HPDE6-E6E7 (cell line): ENCODE measurements at regions not wholly inside any gene's neighbourhood (a gene's known extent, or its start where the extent isn't known, plus 50 kb on each side); places are given as distances from the start of the nearest gene placed in this dataset.

ENCODE experiments used
- DNase-seq: peaks from one replicate; pipeline ENCODE4 v3.0.0; 2011; ENCODE audit warnings: missing footprints; ENCODE audit errors: extremely low spot score

DNA sequence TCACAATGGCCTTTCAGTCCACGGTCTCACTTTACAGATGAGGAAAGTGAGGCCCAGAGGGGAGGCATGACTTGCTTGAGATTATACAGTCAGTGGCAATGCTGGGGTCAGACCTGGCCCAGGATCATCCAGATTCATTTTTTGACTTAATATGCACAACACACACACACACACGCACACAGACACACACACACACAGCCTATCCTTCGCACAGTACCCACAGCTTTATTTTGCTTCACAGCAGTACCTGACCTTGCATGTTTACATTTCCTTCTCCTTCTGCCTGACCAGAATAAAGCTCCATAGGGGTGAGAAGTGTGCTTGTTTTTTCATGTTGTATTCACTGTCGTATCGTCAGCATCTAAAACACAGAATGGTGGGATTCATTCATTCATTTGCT, 79.8 kb downstream of the VEGFA start:
- no peak for DNase-seq

DNA sequence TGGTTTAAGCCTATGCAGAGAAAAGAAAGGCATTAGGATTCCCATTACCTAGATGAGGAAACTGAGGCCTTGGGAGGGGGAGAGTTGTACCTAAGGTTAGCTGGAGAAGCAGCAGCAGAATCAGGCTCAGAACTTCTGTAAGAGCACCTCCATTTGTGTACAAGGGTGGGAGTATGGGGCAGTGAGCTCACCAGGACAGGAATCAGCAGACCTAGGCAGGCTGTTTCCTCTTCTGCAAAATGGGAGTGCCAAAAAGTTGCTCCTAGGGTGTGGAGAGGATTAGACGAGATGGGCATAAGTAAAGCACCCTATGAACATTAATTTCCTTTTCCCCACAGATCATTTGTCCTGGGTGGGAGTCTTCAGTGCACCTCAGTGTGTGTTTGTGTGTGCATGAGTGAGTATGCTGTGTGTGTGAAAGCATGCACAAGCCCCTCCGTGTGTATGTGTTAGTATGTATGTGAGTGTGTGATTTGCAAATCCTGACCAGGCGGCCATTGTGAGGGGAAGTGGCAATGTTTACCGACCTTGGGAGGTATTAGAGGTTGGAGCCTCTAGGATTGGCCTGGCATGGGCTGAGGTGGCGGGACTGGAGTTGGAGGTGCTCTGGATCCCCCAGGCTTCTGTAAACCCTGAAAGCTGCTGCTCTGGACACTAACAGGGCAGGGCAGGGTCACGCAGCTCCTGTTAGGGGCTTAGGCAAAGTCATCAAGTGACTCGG, 78.8 kb downstream of the VEGFA start:
- no peak for DNase-seq

DNA sequence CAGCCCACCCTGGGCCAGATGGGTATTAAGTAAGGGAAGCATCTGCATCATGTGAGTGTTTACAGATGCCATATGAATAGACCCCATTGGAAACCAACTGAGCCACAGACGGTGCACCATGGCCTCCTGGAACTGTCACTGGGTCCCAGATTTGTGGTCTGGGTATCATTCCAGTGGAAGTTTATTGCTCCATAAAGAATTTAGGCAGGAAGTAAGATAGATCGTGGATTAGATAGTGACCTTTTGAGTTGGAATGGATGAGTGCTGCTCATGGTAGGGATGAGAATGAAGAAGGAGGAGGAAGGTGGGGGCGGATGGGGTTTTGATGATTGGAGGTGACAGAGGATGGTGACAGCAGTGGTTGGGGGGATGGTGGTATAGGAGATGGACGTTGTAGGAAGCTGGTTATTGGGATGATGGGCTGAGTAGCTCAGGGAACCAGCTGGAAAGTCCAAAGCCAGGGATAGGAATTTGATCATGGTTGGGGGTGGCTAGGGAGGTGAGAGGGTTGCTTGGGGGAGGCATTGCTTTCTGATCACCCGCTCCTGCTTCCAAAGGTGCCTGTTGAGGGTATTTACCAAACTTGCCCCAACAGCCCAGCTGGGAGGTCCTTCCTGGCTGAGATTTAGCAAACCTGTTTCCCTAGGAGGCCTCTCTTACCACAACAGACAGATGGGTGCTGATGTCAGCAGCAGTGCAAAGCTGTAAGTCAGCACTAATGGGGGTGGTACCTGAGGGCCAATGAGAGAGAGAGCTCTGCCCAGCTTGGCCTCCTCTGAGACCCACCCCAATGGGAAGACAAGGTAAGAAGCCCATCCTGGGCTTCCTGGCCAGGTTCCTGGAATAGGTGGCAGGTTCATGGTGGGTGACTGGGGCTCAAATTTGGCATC, 78.0 kb downstream of the VEGFA start:
- no peak for DNase-seq

DNA sequence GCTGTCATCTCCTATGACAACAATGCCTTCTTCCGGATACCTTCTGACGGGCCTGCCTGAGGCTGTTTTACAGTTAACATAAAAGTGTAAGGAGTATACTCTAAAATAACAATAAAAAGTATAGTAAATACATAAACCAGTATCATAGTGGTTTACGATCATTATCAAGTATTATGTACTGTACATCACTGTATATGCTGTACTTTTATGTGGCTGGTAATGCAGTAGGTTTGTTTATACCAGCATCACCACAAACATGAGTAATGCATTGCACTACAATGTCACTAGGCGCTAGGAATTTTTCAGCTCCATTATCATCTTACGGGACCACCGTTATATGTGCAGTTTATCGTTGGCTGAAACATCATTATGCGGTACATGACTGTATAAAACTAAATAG, 76.5 kb downstream of the VEGFA start:
- no peak for DNase-seq

DNA sequence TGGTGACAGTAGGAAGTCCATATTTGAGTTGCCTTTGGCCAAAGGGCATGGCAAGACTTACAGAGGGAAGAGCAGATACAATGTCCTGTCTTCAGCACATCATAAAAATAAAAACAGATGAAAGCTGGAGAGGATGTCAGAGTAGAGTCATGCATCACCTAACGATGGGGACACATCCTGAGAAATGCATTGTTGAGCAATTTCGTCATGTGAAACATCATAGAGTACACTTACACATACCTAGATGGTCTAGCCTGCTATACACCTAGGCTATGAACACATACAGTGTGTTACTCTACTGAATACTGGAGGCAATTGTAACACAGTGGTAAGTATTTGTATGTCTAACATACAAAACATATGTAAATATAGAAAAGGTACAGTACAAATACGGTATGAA, 75.6 kb downstream of the VEGFA start:
- DNase-seq, result no peak

- DNase-seq, result no peak
Measured at GRCh38 chr6:43843669-43844171, 73.7 kb downstream of the VEGFA start.

GRCh38 chr6:43843097-43843645, 73.2 kb downstream of the VEGFA start:
- no peak for DNase-seq

- DNase-seq, result no peak
Measured at GRCh38 chr6:43842231-43842794, 72.3 kb downstream of the VEGFA start.

GRCh38 chr6:43840490-43841218, 70.6 kb downstream of the VEGFA start:
- no peak for DNase-seq

DNA sequence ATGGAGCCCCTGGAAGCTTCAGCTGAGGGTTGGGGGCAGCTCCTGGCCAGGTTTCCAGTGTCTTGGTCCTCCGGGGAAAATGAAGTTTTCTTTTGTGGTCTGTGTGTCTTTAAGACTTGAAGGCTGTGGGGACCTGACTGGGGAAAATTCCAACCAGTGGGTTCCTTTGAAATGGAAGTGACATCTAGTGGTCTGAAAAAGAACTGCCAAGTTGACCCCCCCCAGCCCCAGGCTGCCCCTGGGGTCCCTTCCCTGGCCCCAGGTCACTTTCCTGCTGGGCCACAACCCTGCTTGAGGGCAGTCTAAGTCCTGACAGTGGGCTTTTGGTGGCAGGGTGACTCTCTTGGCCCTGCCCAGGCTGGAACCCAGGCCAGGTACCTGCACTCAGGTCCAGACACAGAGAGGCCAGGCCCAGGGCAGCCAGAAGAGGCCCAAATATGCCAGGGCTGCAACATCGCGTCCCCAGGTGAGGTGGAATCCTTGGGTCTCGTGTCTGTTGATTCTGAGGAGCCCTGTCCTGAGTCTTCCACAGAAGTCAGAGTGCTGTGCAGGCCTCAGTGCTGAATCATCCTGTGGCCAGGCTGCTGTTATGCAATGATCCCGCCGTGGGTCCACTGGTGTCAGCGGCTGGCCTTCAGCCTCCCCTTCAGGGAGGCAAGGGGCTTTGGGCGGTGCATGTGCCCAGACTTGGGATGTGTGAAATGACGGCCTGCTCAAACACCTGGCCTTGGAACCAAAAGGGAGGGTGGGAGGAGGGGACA, 68.4 kb downstream of the VEGFA start:
- DNase-seq, result no peak

DNA sequence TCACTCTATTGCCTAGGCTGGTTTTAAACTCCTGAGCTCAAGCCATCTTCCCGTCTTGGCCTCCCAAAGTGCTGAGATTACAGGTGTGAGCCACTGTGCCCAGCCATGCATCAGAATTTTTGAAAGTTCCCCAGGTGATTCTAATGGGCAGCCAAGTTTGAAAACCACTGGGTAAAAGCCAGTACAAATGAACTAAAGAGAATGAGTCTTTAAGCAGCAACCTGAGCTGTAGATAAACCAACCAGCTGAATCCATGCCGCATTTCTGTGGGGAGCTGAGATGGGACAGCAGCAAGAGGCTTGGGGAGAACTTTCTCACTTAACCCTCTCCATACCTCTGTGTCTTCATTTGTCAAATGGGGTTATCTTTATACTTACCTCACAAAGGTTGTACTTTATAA, 67.5 kb downstream of the VEGFA start:
- no peak for DNase-seq

DNA sequence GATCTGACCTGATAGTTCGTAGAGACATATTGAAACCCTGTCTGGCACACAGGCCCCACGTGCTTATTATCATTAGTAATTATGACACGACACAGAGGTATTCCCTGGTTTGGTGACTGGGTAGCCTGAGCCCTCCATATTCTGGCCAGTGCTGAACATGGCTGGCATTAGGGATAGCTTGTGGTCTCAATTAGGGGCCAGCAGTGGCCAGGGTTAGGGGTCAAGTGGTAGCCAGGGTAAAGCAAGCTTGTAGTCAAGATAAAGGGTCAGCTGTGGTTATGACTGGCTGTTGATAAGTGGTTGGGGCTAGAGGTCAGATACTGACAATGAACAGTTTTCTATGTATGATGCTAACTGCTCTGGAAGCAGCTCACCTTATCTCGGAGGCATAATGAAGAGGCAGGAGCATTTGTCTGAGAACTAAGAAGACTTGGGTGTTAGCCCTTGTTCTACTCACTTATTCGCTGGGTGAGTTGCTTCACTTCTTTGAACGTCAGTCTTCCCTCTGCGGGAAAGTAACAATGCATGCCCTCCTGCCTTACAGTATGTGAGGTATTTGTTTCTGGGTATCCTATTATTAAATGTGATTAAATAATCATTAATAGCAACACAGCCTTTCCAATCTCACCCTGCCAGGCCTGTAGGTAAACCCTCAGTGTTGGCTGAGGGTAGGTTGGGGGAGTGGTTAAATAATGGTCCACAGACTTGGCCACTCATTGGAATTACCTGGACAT, 66.7 kb downstream of the VEGFA start:
- DNase-seq, result no peak
